Erythroblast (primary cell): ENCODE measurements at regions not wholly inside any gene's neighbourhood (a gene's known extent, or its start where the extent isn't known, plus 50 kb on each side); places are given as distances from the start of the nearest gene placed in this dataset.

Experiments
- DNase-seq, 2 experiments: peaks; one replicate each; lab custom pipeline; 2025; lab: John Stamatoyannopoulos, UW
- GATA1 ChIP-seq: IDR thresholded peaks from 2 replicates; pipeline ENCODE4 v1.6.1; 2011; ENCODE audit warnings: low read depth, mild to moderate bottlenecking, control low read depth, low read length, moderate library complexity
- POLR2A ChIP-seq: IDR thresholded peaks from 2 replicates; pipeline ENCODE4 v1.6.1; 2011; ENCODE audit warnings: mild to moderate bottlenecking, low read length

DNA sequence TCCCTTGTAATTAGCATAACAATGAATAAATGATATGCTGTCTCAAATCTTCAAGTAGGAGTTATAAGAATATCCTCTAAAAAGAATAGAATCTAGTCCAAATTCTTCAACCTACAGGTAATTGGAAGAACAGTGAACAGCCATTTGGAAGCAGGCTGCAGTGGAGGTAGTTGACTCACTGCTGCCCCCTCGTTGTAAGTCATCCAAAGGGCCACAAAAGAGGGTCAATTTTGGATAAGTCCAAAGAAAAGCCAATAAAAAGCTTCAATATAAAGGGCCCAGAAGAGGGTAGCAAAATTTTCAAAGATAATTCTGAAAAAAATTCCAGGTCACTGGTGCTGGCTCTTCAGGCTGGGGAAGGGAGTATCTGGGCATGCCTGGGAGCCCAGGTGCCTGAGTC lies 60.8 kb upstream of the SSTR4 start:
- peak; percentile 36 to 64 for DNase-seq
- TF ChIP-seq POLR2A (no peak), GATA1 (no peak)

DNA sequence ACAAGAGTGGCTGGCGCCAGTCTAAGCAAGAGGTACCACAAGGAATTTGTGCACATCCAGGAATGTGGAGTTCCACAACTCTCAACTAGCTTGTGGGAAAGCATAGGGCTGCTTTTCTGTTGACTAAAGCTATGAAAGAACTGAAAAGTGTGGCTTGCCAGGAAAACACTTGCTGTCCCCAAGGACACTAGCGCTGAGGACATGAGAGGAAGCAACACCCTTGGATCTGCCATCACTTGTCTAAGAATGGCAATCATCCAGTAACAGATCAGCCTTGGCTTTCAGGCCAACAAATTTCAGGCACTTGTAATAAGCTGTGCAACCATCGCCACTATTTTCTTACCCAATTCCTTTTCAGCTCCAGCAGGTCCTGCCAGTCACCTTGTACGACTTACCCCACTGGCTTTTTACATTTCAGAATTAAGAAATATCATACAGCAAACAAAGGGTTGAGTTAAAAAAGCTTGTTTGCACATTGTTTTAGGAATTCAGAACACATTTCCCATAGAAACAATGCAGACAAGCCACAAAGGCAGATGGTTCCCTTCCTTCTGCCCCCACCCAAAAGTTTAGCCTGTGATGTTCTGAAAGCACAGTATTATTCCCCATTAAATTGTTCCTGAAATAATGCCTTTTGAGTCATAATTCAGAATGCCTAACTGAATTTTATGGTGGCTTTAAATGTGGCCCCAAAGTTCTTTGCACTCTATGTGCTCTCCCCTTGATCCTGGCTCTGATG lies 57.9 kb upstream of the SSTR4 start:
- no peak for DNase-seq
- TF ChIP-seq GATA1 (no peak), POLR2A (no peak)

- no peak for DNase-seq
- TF ChIP-seq POLR2A = no peak
- no peak for TF ChIP-seq GATA1
Observed at GRCh38 chr20:22984008-22984407, 51.1 kb upstream of the SSTR4 start.

- DNase-seq = no peak
- no peak for TF ChIP-seq POLR2A
- no peak for TF ChIP-seq GATA1
Observed at GRCh38 chr20:22984606-22985005, 50.5 kb upstream of the SSTR4 start.

DNA sequence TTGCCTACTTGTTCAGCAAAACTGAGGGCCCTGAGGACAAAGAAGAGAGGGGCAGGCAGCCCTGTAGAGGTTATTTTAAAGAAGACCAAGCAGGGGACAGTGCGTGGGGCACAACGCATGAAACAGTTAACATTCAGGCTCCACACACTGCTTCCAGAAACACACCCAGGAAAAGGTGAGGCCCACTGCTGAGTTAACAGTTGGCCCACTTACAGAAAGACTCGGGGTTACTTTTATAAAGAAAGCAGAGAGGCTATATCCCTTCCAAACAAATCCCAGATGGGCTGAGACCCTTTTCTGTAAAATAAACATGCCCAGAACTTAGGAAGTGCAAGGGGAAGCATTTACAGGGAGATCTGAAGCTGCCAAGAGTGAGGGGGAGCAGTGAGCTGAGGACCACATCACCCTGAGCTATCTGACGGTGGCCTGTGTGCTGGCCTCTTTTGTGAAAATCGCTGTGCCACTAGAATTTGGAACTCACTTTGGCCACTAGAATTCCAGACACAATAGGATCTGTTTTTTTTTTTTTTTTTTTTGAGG lies 49.8 kb upstream of the SSTR4 start:
- TF ChIP-seq GATA1 (no peak), POLR2A (no peak)
- no peak for DNase-seq
